IMR-90 (cell line): ENCODE measurements at regions not wholly inside any gene's neighbourhood (a gene's known extent, or its start where the extent isn't known, plus 50 kb on each side); places are given as distances from the start of the nearest gene placed in this dataset.

Experiments
- CEBPB ChIP-seq: IDR thresholded peaks from 2 replicates; pipeline ENCODE4 v1.6.1; 2012; ENCODE audit warnings: low read depth, low read length, improper control_type of control experiment
- FOS ChIP-seq: fragments of 150-350 bp; IDR thresholded peaks from 2 replicates; pipeline ENCODE4 v1.6.1; 2016; ENCODE audit warnings: low read depth, low read length
- MAFK ChIP-seq: IDR thresholded peaks from 2 replicates; pipeline ENCODE4 v1.6.1; 2012; ENCODE audit warnings: low read depth, low read length, improper control_type of control experiment
- MAZ ChIP-seq: IDR thresholded peaks from 2 replicates; pipeline ENCODE4 v1.6.1; 2012; ENCODE audit warnings: low read depth, mild to moderate bottlenecking, low read length, improper control_type of control experiment, moderate library complexity, borderline replicate concordance
- NFE2L2 ChIP-seq: fragments of 150-350 bp; IDR thresholded peaks from 2 replicates; pipeline ENCODE4 v1.6.1; 2016; ENCODE audit warnings: low read depth, mild to moderate bottlenecking, low read length
- POLR2A ChIP-seq: IDR thresholded peaks from 2 replicates; pipeline ENCODE4 v1.6.1; 2012; ENCODE audit warnings: mild to moderate bottlenecking, low read depth, low read length
- RAD21 ChIP-seq: IDR thresholded peaks from 2 replicates; pipeline ENCODE4 v1.6.1; 2012; ENCODE audit warnings: low read length, improper control_type of control experiment
- RFX5 ChIP-seq: IDR thresholded peaks from 2 replicates; pipeline ENCODE4 v1.8.0; 2012; ENCODE audit warnings: low read depth, mild to moderate bottlenecking, low read length, moderate library complexity
- SMC3 ChIP-seq: fragments of 150-350 bp; IDR thresholded peaks from 2 replicates; pipeline ENCODE4 v1.6.1; 2016; ENCODE audit warnings: low read depth, mild to moderate bottlenecking, antibody characterized with exemption, low read length, moderate library complexity
- TF ChIP-seq, protein P1 (sequence below): conservative IDR thresholded peaks from 2 replicates; pipeline ENCODE4 v1.5.1; 2012; ENCODE audit warnings: mild to moderate bottlenecking, low read depth, low read length, improper control_type of control experiment
- TF ChIP-seq, protein P2 (sequence below): fragments of 150-350 bp; IDR thresholded peaks from 2 replicates; pipeline ENCODE4 v1.6.1; 2016; ENCODE audit warnings: low read depth, mild to moderate bottlenecking, low read length, moderate library complexity, borderline replicate concordance
- TF ChIP-seq, protein P3 (sequence below): fragments of 150-350 bp; IDR thresholded peaks from 2 replicates; pipeline ENCODE4 v1.6.1; 2017; ENCODE audit warnings: mild to moderate bottlenecking, antibody characterized with exemption, low read length, low read depth

- TF ChIP-seq, protein P1, sequence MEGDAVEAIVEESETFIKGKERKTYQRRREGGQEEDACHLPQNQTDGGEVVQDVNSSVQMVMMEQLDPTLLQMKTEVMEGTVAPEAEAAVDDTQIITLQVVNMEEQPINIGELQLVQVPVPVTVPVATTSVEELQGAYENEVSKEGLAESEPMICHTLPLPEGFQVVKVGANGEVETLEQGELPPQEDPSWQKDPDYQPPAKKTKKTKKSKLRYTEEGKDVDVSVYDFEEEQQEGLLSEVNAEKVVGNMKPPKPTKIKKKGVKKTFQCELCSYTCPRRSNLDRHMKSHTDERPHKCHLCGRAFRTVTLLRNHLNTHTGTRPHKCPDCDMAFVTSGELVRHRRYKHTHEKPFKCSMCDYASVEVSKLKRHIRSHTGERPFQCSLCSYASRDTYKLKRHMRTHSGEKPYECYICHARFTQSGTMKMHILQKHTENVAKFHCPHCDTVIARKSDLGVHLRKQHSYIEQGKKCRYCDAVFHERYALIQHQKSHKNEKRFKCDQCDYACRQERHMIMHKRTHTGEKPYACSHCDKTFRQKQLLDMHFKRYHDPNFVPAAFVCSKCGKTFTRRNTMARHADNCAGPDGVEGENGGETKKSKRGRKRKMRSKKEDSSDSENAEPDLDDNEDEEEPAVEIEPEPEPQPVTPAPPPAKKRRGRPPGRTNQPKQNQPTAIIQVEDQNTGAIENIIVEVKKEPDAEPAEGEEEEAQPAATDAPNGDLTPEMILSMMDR, result no peak
- TF ChIP-seq SMC3 (no peak), MAFK (no peak), POLR2A (no peak), RAD21 (no peak), RFX5 (no peak), MAZ (no peak), FOS (no peak), NFE2L2 (no peak), CEBPB (no peak)
- TF ChIP-seq, protein P2, sequence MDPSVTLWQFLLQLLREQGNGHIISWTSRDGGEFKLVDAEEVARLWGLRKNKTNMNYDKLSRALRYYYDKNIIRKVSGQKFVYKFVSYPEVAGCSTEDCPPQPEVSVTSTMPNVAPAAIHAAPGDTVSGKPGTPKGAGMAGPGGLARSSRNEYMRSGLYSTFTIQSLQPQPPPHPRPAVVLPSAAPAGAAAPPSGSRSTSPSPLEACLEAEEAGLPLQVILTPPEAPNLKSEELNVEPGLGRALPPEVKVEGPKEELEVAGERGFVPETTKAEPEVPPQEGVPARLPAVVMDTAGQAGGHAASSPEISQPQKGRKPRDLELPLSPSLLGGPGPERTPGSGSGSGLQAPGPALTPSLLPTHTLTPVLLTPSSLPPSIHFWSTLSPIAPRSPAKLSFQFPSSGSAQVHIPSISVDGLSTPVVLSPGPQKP, result no peak
- TF ChIP-seq, protein P3, sequence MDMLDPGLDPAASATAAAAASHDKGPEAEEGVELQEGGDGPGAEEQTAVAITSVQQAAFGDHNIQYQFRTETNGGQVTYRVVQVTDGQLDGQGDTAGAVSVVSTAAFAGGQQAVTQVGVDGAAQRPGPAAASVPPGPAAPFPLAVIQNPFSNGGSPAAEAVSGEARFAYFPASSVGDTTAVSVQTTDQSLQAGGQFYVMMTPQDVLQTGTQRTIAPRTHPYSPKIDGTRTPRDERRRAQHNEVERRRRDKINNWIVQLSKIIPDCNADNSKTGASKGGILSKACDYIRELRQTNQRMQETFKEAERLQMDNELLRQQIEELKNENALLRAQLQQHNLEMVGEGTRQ, result no peak
Measured at GRCh38 chr21:33128538-33128937, 58.6 kb downstream of the OLIG1 start.
